GM10847 (cell line): ENCODE measurements at regions not wholly inside any gene's neighbourhood (a gene's known extent, or its start where the extent isn't known, plus 50 kb on each side); places are given as distances from the start of the nearest gene placed in this dataset.
A peak's percentile ranks its signal among the peaks of the same experiment; 100 is the strongest.

ENCODE experiments used
- POLR2A ChIP-seq: IDR thresholded peaks from 2 replicates; pipeline ENCODE4 v1.6.1; 2011; ENCODE audit not compliant: insufficient read length; ENCODE audit errors: extremely low read depth

- TF ChIP-seq POLR2A: no peak
Measured at GRCh38 chr3:197458906-197459470, 96.8 kb downstream of the BDH1 start.

GRCh38 chr3:197458179-197458707 lies 97.5 kb downstream of the BDH1 start:
- no peak for TF ChIP-seq POLR2A

GRCh38 chr3:197456261-197457091 lies 99.3 kb downstream of the BDH1 start:
- TF ChIP-seq POLR2A: peak; percentile 42

GRCh38 chr3:197454014-197454413 lies 101.8 kb downstream of the BDH1 start:
- TF ChIP-seq POLR2A: no peak

- TF ChIP-seq POLR2A: no peak
Measured at GRCh38 chr3:197450810-197451209, 105.0 kb downstream of the BDH1 start.

GRCh38 chr3:197450308-197450707 lies 105.5 kb downstream of the BDH1 start:
- no peak for TF ChIP-seq POLR2A

GRCh38 chr3:197447057-197447456 lies 108.7 kb downstream of the BDH1 start:
- no peak for TF ChIP-seq POLR2A

GRCh38 chr3:197446700-197447056 lies 109.1 kb downstream of the BDH1 start:
- TF ChIP-seq POLR2A: no peak

- no peak for TF ChIP-seq POLR2A
Measured at GRCh38 chr3:197445896-197446699, 109.7 kb downstream of the BDH1 start.

GRCh38 chr3:197444793-197445379 lies 110.9 kb downstream of the BDH1 start:
- TF ChIP-seq POLR2A: no peak

GRCh38 chr3:197443506-197443905 lies 112.3 kb downstream of the BDH1 start:
- no peak for TF ChIP-seq POLR2A

GRCh38 chr3:197440717-197441303 lies 115.0 kb downstream of the BDH1 start:
- no peak for TF ChIP-seq POLR2A

- TF ChIP-seq POLR2A: no peak
Measured at GRCh38 chr3:197438906-197439305, 116.9 kb downstream of the BDH1 start.

GRCh38 chr3:197435426-197435825 lies 120.3 kb downstream of the BDH1 start:
- no peak for TF ChIP-seq POLR2A

GRCh38 chr3:197434830-197435229 lies 120.9 kb downstream of the BDH1 start:
- TF ChIP-seq POLR2A: no peak
